Lung (tissue), 11 donors: ENCODE measurements at regions not wholly inside any gene's neighbourhood (a gene's known extent, or its start where the extent isn't known, plus 50 kb on each side); places are given as distances from the start of the nearest gene placed in this dataset.

Source experiments
- ATAC-seq: fragments of 200-7000 bp; cut with Tn5 transposase; one replicate; pipeline ENCODE4 v1.9.1; 2020; ENCODE audit warnings: moderate number of reproducible peaks; ENCODE audit not compliant: insufficient read depth, low FRiP score
- DNase-seq, 3 donors: peaks; one replicate each; pipeline ENCODE4 v3.0.0-alpha.2; 2013 to 2017
- H3K27ac ChIP-seq, 2 donors: one replicate each; pipeline ENCODE4 v1.5.1; 2013; ENCODE audit warnings: mild to moderate bottlenecking in 2 of 2, moderate library complexity in 2 of 2, control low read depth in 1 of 2, inconsistent platforms in 1 of 2, low read depth in 1 of 2, low read length in 1 of 2
- H3K27me3 ChIP-seq, 3 donors: one replicate each; pipeline ENCODE4 v1.5.1; 2013; ENCODE audit warnings: low read length in 2 of 3; ENCODE audit not compliant: control insufficient read depth in 3 of 3, insufficient read depth in 3 of 3
- H3K36me3 ChIP-seq, 4 donors: one replicate each; pipeline ENCODE4 v1.5.1; 2013; ENCODE audit warnings: low read length in 4 of 4, mild to moderate bottlenecking in 1 of 4, moderate library complexity in 1 of 4; ENCODE audit not compliant: control insufficient read depth in 4 of 4, insufficient read depth in 4 of 4
- H3K4me1 ChIP-seq, 5 donors: one replicate each; pipeline ENCODE4 v1.5.1; 2013; ENCODE audit warnings: low read length in 5 of 5, mild to moderate bottlenecking in 2 of 5, moderate library complexity in 1 of 5; ENCODE audit not compliant: control insufficient read depth in 5 of 5, insufficient read depth in 5 of 5
- H3K4me3 ChIP-seq: one replicate; pipeline ENCODE4 v1.5.1; 2013; ENCODE audit warnings: mild to moderate bottlenecking, control low read depth, moderate library complexity
- H3K9ac ChIP-seq, 2 donors: one replicate each; pipeline ENCODE4 v1.5.1; 2013; ENCODE audit warnings: low read length in 2 of 2, control low read depth in 1 of 2; ENCODE audit not compliant: insufficient read depth in 1 of 2
- H3K9me3 ChIP-seq, 4 donors: one replicate each; pipeline ENCODE4 v1.5.1; 2013; ENCODE audit warnings: low read length in 3 of 4, mild to moderate bottlenecking in 1 of 4, moderate library complexity in 1 of 4; ENCODE audit not compliant: control insufficient read depth in 4 of 4, insufficient read depth in 3 of 4
- CTCF ChIP-seq: IDR thresholded peaks from 2 replicates; pipeline ENCODE4 v1.5.1; 2012; ENCODE audit warnings: mild to moderate bottlenecking; ENCODE audit errors: control extremely low read depth, extremely low read depth
- WGBS, 2 donors: extraction: QIAGEN DNeasy Blood & Tissue Kit; methylation state at CpG; one replicate each; pipeline ENCODE4 v1.1.7; 2013; 5-methylcytosine and 5-hydroxymethylcytosine counted together
- donor health status: control.
- donor health status: control.
- donor health status: Bipolar disorder and iron deficiency.
- donor health status: healthy.
- donor health status: DM: yes; HTN: yes; CAD: no.

GRCh38 chr4:137956256-137956655, 285.9 kb downstream of the SLC7A11 start:
- no peaks in the 10 kb centered on the region for H3K27me3 ChIP-seq
- WGBS, 2 donors: 97 to 100% methylated on average over 2 of the region's 2 CpGs
- no peak for ATAC-seq
- H3K4me3 ChIP-seq: no peak overlapping the region
- no peak overlapping the region for H3K27ac ChIP-seq
- H3K9ac ChIP-seq: no peak overlapping the region
- peaks cover 0 to 13% (median 0%) of the 10 kb centered on the region in 5 donors for H3K4me1 ChIP-seq
- no peak for DNase-seq
- TF ChIP-seq CTCF: no peak
- H3K36me3 ChIP-seq: no peaks in the 10 kb centered on the region
- H3K9me3 ChIP-seq: no peaks in the 10 kb centered on the region

GRCh38 chr4:137955595-137955994, 286.6 kb downstream of the SLC7A11 start:
- DNase-seq: no peak
- TF ChIP-seq CTCF: no peak
- H3K27me3 ChIP-seq: no peaks in the 10 kb centered on the region
- no peak overlapping the region for H3K27ac ChIP-seq
- H3K9me3 ChIP-seq: no peaks in the 10 kb centered on the region
- no peak overlapping the region for H3K4me3 ChIP-seq
- H3K4me1 ChIP-seq: peaks cover 0 to 7% (median 0%) of the 10 kb centered on the region in 5 donors
- ATAC-seq: no peak
- H3K9ac ChIP-seq: no peak overlapping the region
- H3K36me3 ChIP-seq: no peaks in the 10 kb centered on the region
- WGBS, 2 donors: 72 to 78% methylated on average over 1 of the region's 1 CpG

- no peak for TF ChIP-seq CTCF
- DNase-seq: peak in 1 of 3 donors; percentile 19
- no peaks in the 10 kb centered on the region for H3K36me3 ChIP-seq
- no peak overlapping the region for H3K4me3 ChIP-seq
- no peak overlapping the region for H3K27ac ChIP-seq
- no peak for ATAC-seq
- H3K9ac ChIP-seq: no peak overlapping the region
- H3K27me3 ChIP-seq: no peaks in the 10 kb centered on the region
- peaks cover 0 to 6% (median 0%) of the 10 kb centered on the region in 4 donors for H3K9me3 ChIP-seq
- no peaks in the 10 kb centered on the region for H3K4me1 ChIP-seq
- WGBS, 2 donors: 65 to 80% methylated on average over 2 of the region's 2 CpGs
These were observed 290.0 kb downstream of the SLC7A11 start for GRCh38 chr4:137952116-137952515.

- peaks cover 0 to 6% (median 0%) of the 10 kb centered on the region in 4 donors for H3K9me3 ChIP-seq
- no peak for TF ChIP-seq CTCF
- H3K9ac ChIP-seq: no peak overlapping the region
- H3K4me1 ChIP-seq: no peaks in the 10 kb centered on the region
- 95 to 98% methylated on average over 3 of the region's 3 CpGs for WGBS, 2 donors
- no peak overlapping the region for H3K4me3 ChIP-seq
- ATAC-seq (no peak), DNase-seq (no peak)
- no peaks in the 10 kb centered on the region for H3K36me3 ChIP-seq
- no peak overlapping the region for H3K27ac ChIP-seq
- H3K27me3 ChIP-seq: no peaks in the 10 kb centered on the region
These were observed 291.9 kb downstream of the SLC7A11 start for GRCh38 chr4:137950286-137950685.
